ENCODE measurements at regions not wholly inside any gene's neighbourhood (a gene's known extent, or its start where the extent isn't known, plus 50 kb on each side); places are given as distances from the start of the nearest gene placed in this dataset.
A peak's percentile ranks its signal among the peaks of the same experiment; 100 is the strongest.

DNA sequence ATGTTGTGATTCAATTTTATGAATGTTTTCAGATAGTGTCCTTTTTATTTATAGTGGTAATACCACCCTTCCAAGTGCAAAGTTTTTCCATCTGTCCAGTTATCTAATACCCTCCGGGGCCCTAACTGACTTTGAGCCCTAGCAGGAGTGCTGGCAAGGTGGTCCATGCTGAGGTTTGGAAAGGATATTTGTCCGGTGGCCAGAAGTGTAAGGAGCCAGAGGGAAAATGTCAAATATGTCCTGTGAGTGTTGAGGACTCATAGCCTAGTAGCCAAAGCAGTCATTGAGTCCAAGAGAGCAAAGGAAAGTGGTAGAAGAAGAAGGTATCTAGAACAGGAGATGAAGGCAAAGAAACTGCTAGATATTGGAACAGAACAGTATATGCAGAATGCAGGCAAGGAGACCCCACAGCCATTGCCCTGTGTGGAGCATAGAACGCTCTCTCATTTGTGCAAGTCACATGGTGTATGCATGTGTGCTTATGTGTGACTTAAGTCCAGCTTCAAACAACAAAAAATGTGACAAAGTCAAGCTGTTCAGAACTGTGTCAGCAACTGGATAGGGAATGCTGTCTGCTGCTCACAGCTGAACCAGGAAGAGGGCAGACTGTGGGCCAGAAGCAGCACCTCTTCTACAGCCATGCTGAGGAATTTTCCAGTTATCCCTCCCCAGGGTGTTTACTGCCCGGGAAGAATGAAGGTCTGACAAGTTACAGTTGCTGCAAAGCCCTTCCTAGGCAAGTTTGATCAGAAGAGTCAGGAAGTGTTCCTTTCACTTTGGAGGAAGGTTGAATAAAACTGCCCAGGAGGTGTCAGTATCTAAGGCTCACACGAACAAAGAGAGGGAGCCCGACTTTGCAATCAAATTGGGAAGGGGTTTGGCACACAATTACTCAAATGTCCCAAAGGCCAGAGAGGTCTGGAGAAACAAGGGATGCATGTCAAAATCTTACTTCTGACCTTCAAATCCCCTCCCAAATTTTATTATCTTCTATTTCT lies 463.3 kb upstream of the DMAC1 start:
- Histone ChIP-seq H3K9me3 (ENCODE audit: low read length) (no peaks in the 10 kb centered on the region), H3K36me3 (ENCODE audit: insufficient read depth, low read length) (no peaks in the 10 kb centered on the region), H3K4me3 (ENCODE audit: low read length) (no peak overlapping the region), H2AFZ (ENCODE audit: low read depth, low read length) (no peak overlapping the region), H3K27me3 (ENCODE audit: insufficient read depth, low read length) (no peaks in the 10 kb centered on the region), H3K4me1 (ENCODE audit: insufficient read depth, low read length) (peaks cover 6% of the 10 kb centered on the region)

DNA sequence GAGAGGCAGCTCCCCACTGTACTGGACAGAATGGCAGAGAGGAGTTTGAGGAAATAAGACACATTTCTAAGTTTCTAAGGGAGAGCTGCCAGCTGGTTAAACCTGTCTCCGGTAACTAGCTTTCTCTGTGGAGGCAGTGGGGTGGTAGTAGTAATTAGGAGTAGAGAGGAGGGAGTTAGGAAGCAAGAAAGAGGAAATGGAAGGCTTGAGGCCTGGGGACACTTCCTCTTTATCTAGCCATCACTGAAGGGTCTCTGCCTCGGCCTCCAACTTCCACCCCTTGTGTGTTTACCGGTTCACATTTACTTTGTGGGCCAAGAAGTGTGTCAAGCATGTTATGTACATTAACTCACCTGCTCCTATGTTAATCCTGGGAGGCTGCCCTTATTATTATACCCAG lies 462.2 kb upstream of the DMAC1 start:
- Histone ChIP-seq H3K36me3 (ENCODE audit: insufficient read depth, low read length) (no peaks in the 10 kb centered on the region), H2AFZ (ENCODE audit: low read depth, low read length) (no peak overlapping the region), H3K4me1 (ENCODE audit: insufficient read depth, low read length) (peaks cover 6% of the 10 kb centered on the region)

DNA sequence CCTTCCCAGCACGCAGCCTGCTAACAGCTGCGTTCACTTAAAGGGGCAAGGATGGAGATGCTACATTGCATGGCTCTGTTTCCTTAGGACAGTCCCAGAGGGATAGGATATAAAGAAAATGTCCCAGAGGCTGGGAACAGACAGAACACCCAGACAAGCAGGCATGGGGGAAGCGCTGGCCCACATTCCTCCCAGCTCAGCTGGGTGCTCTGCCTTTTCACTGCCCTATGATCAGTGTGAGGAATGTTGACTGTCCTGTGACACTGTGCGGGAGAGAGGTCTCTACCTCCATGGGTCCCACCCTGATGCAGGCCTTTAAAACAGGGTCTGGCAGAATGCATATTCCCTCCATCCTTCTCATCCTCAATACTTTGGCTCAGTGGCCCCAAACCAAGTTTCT lies 459.4 kb upstream of the DMAC1 start:
- Histone ChIP-seq H3K27me3 (ENCODE audit: insufficient read depth, low read length) (no peaks in the 10 kb centered on the region), H3K9me3 (ENCODE audit: low read length) (no peaks in the 10 kb centered on the region), H3K4me1 (ENCODE audit: insufficient read depth, low read length) (no peaks in the 10 kb centered on the region), H2AFZ (ENCODE audit: low read depth, low read length) (no peak overlapping the region), H3K4me3 (ENCODE audit: low read length) (no peak overlapping the region), H3K36me3 (ENCODE audit: insufficient read depth, low read length) (no peaks in the 10 kb centered on the region)

More for the DNA sequence above, 462.2 kb upstream of the DMAC1 start:
- H3K4me3 ChIP-seq (ENCODE audit: low read length) = no peak overlapping the region
- H3K27me3 ChIP-seq (ENCODE audit: insufficient read depth, low read length) = no peaks in the 10 kb centered on the region
- no peaks in the 10 kb centered on the region for H3K9me3 ChIP-seq (ENCODE audit: low read length)

- Histone ChIP-seq H3K4me3 (ENCODE audit: low read length) (no peak overlapping the region), H2AFZ (ENCODE audit: low read depth, low read length) (no peak overlapping the region), H3K9me3 (ENCODE audit: low read length) (no peaks in the 10 kb centered on the region), H3K4me1 (ENCODE audit: insufficient read depth, low read length) (no peaks in the 10 kb centered on the region), H3K27me3 (ENCODE audit: insufficient read depth, low read length) (no peaks in the 10 kb centered on the region), H3K36me3 (ENCODE audit: insufficient read depth, low read length) (no peaks in the 10 kb centered on the region)
Measured at GRCh38 chr9:8256880-8257279, 457.3 kb upstream of the DMAC1 start.

GRCh38 chr9:8255850-8256249 lies 456.3 kb upstream of the DMAC1 start:
- no peak overlapping the region for H3K4me3 ChIP-seq (ENCODE audit: low read length)
- H3K4me1 ChIP-seq (ENCODE audit: insufficient read depth, low read length) = peaks cover 3% of the 10 kb centered on the region
- H2AFZ ChIP-seq (ENCODE audit: low read depth, low read length) = no peak overlapping the region
- no peaks in the 10 kb centered on the region for H3K27me3 ChIP-seq (ENCODE audit: insufficient read depth, low read length)
- H3K9me3 ChIP-seq (ENCODE audit: low read length) = no peaks in the 10 kb centered on the region
- no peaks in the 10 kb centered on the region for H3K36me3 ChIP-seq (ENCODE audit: insufficient read depth, low read length)

DNA sequence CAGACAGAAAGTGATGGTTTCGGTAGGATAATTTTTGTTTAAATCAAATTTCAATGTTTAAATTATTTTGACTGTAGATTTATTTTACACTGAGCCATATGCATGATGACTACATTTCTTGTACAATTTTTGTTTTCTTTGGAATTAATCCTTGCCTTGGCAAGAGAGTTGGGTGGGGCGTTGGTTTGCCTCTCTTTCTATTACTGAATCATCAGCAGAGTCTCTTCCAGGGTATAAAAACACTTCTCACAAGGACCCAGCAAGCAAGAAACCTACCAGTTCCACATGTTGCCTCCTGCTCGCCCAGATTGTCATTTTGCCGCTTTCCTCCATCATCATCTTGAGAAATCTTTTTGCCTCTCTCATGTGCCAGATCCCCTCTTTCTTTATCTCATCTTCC lies 455.0 kb upstream of the DMAC1 start:
- peaks cover 3% of the 10 kb centered on the region for H3K4me1 ChIP-seq (ENCODE audit: insufficient read depth, low read length)

GRCh38 chr9:8252445-8252844 lies 452.9 kb upstream of the DMAC1 start:
- Histone ChIP-seq H3K4me3 (ENCODE audit: low read length) (no peak overlapping the region), H3K4me1 (ENCODE audit: insufficient read depth, low read length) (peaks cover 3% of the 10 kb centered on the region), H3K36me3 (ENCODE audit: insufficient read depth, low read length) (no peaks in the 10 kb centered on the region), H3K9me3 (ENCODE audit: low read length) (no peaks in the 10 kb centered on the region), H3K27me3 (ENCODE audit: insufficient read depth, low read length) (no peaks in the 10 kb centered on the region), H2AFZ (ENCODE audit: low read depth, low read length) (no peak overlapping the region)

More for the DNA sequence above, 455.0 kb upstream of the DMAC1 start:
- Histone ChIP-seq H2AFZ (ENCODE audit: low read depth, low read length) (no peak overlapping the region), H3K4me3 (ENCODE audit: low read length) (no peak overlapping the region), H3K36me3 (ENCODE audit: insufficient read depth, low read length) (no peaks in the 10 kb centered on the region), H3K27me3 (ENCODE audit: insufficient read depth, low read length) (no peaks in the 10 kb centered on the region), H3K9me3 (ENCODE audit: low read length) (no peaks in the 10 kb centered on the region)

GRCh38 chr9:8251566-8251965 lies 452.0 kb upstream of the DMAC1 start:
- Histone ChIP-seq H2AFZ (ENCODE audit: low read depth, low read length) (no peak overlapping the region), H3K27me3 (ENCODE audit: insufficient read depth, low read length) (no peaks in the 10 kb centered on the region), H3K36me3 (ENCODE audit: insufficient read depth, low read length) (no peaks in the 10 kb centered on the region), H3K4me3 (ENCODE audit: low read length) (no peak overlapping the region), H3K4me1 (ENCODE audit: insufficient read depth, low read length) (peaks cover 5% of the 10 kb centered on the region), H3K9me3 (ENCODE audit: low read length) (no peaks in the 10 kb centered on the region)

DNA sequence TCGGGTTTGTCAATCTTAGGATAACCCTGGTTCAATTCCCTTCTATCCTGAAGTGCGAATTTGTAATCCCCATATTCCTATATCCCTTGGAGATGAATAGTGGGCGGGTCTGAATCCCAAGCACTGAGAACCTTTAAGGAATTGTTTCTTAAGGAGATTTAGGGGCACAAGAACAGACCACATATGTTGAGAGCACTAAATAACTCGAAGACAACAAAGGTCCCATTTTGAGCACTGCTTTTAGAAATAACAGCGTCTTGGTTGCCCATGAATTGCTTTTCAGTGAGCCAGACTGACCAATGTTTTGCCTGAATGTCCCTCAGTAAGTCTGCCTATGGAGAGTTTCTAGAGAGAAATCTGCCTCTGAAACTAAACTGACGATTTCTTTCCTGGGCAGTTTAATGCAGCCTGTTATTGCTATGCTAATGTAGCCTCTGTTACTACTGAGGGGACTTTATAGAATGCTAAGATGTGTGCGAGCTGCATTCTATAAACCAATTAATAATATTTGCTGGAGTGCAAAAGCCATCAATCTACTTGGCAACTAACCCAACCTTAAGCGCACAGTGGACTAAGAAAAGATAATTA lies 445.0 kb upstream of the DMAC1 start:
- H3K9me3 ChIP-seq (ENCODE audit: low read length) = no peaks in the 10 kb centered on the region
- no peaks in the 10 kb centered on the region for H3K27me3 ChIP-seq (ENCODE audit: insufficient read depth, low read length)
- no peak overlapping the region for H3K4me3 ChIP-seq (ENCODE audit: low read length)
- H3K4me1 ChIP-seq (ENCODE audit: insufficient read depth, low read length) = peaks cover 8% of the 10 kb centered on the region
- no peaks in the 10 kb centered on the region for H3K36me3 ChIP-seq (ENCODE audit: insufficient read depth, low read length)
- H2AFZ ChIP-seq (ENCODE audit: low read depth, low read length) = no peak overlapping the region

DNA sequence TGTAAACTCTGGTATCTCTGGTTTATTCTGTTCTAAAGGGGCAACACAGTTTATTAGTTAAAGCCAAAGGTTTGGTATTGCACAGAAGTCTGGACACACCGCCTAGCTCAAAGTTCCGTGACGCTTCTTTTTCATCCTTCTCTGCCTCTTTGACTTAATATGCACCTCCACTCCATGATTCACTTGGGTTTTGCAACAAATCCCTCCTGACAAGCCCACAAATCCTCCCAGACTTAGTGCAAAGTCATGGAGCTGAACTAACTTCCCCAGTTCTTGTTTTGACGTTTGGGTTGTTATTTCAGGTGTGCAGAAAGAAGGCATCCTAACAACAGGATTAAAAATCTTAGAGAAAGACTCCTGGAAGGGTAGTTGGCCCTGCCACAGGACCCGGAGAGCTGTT lies 441.6 kb upstream of the DMAC1 start:
- H3K36me3 ChIP-seq (ENCODE audit: insufficient read depth, low read length) = no peaks in the 10 kb centered on the region
- H3K9me3 ChIP-seq (ENCODE audit: low read length) = no peaks in the 10 kb centered on the region
- H3K4me1 ChIP-seq (ENCODE audit: insufficient read depth, low read length) = peaks cover 2% of the 10 kb centered on the region
- H3K4me3 ChIP-seq (ENCODE audit: low read length) = no peak overlapping the region
- H3K27me3 ChIP-seq (ENCODE audit: insufficient read depth, low read length) = no peaks in the 10 kb centered on the region
- no peak overlapping the region for H2AFZ ChIP-seq (ENCODE audit: low read depth, low read length)

DNA sequence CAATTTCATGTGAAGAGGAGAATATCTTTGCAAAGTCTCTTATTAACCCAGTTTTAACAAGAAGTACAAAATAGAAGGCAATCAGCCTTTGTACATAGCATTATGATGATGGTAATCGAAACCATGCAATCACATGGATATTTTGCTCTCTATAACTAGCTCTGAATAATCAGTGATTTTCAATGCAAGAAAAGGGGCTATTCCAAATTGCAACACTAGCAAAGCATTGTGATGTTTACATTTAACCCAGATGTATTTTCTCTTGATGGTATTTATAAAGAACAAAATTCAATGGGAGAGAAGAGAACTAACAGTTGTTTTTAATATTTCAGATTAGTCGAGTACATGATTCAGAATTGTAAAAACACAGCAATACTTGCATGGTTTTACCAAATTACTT lies 437.5 kb upstream of the DMAC1 start:
- Histone ChIP-seq H3K27me3 (ENCODE audit: insufficient read depth, low read length) (no peaks in the 10 kb centered on the region), H3K4me1 (ENCODE audit: insufficient read depth, low read length) (peaks cover 3% of the 10 kb centered on the region), H3K36me3 (ENCODE audit: insufficient read depth, low read length) (no peaks in the 10 kb centered on the region), H3K9me3 (ENCODE audit: low read length) (no peaks in the 10 kb centered on the region), H2AFZ (ENCODE audit: low read depth, low read length) (no peak overlapping the region), H3K4me3 (ENCODE audit: low read length) (no peak overlapping the region)

DNA sequence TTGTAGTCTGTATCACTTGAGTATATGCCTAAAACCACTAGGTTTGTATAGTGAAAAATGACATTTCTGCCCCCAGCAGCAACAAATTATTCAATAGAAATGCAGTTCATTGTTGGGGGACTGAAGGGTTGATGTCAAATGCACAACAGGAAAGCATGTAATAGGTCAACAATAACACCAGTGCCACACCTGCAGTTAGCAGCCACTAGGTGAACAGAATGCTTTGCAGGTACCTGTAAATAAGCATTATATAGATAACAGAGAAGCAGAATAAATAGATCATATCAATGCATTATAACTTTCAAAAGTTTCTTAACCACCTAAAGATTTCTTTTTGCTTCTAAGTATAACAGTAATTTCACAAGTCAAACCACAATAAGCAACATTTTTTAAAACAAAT lies 435.9 kb upstream of the DMAC1 start:
- Histone ChIP-seq H2AFZ (ENCODE audit: low read depth, low read length) (no peak overlapping the region), H3K4me3 (ENCODE audit: low read length) (no peak overlapping the region), H3K4me1 (ENCODE audit: insufficient read depth, low read length) (peaks cover 3% of the 10 kb centered on the region)

GRCh38 chr9:8234316-8234715 lies 434.7 kb upstream of the DMAC1 start:
- H2AFZ ChIP-seq (ENCODE audit: low read depth, low read length) = peak overlapping the region; percentile 15
- no peaks in the 10 kb centered on the region for H3K9me3 ChIP-seq (ENCODE audit: low read length)
- no peak overlapping the region for H3K4me3 ChIP-seq (ENCODE audit: low read length)
- no peaks in the 10 kb centered on the region for H3K36me3 ChIP-seq (ENCODE audit: insufficient read depth, low read length)
- no peaks in the 10 kb centered on the region for H3K27me3 ChIP-seq (ENCODE audit: insufficient read depth, low read length)
- peaks cover 3% of the 10 kb centered on the region for H3K4me1 ChIP-seq (ENCODE audit: insufficient read depth, low read length)

More for the DNA sequence above, 435.9 kb upstream of the DMAC1 start:
- Histone ChIP-seq H3K36me3 (ENCODE audit: insufficient read depth, low read length) (no peaks in the 10 kb centered on the region), H3K9me3 (ENCODE audit: low read length) (no peaks in the 10 kb centered on the region), H3K27me3 (ENCODE audit: insufficient read depth, low read length) (no peaks in the 10 kb centered on the region)

Data from neuron (in vitro differentiated cells).